ENCODE measurements at regions not wholly inside any gene's neighbourhood (a gene's known extent, or its start where the extent isn't known, plus 50 kb on each side); places are given as distances from the start of the nearest gene placed in this dataset.

GRCh38 chr12:59151243-59151642 lies 230.9 kb upstream of the LRIG3 start:
- TF ChIP-seq CTCF (IDR thresholded peaks at IDR 0.05) (no peak), POLR2A (IDR thresholded peaks at IDR 0.05) (no peak), EP300 (IDR thresholded peaks at IDR 0.05) (no peak)

All from ovary (tissue), 3 donors.